ENCODE measurements at regions not wholly inside any gene's neighbourhood (a gene's known extent, or its start where the extent isn't known, plus 50 kb on each side); places are given as distances from the start of the nearest gene placed in this dataset.
"Not testable (repeated sequence)": the region's sequence is repeated elsewhere in the genome, so short reads cannot be mapped to it uniquely, and the experiment has no call there.

GRCh38 chr1:244271691-244272308, 179.9 kb downstream of the ADSS2 start:
- DNase-seq: no peak

- DNase-seq: peak; percentile 78
Observed at GRCh38 chr1:244272471-244273261, 179.0 kb downstream of the ADSS2 start.

GRCh38 chr1:244273262-244273844, 178.4 kb downstream of the ADSS2 start:
- DNase-seq: no peak

GRCh38 chr1:244273845-244274619, 177.7 kb downstream of the ADSS2 start:
- peak; percentile 29 for DNase-seq

- no peak for DNase-seq
Observed at GRCh38 chr1:244276646-244277045, 175.1 kb downstream of the ADSS2 start.

- no peak for DNase-seq
Observed at GRCh38 chr1:244280201-244280600, 171.5 kb downstream of the ADSS2 start.

- no peak for DNase-seq
Observed at GRCh38 chr1:244280859-244281258, 170.8 kb downstream of the ADSS2 start.

- DNase-seq: no peak
Observed at GRCh38 chr1:244283772-244284171, 167.9 kb downstream of the ADSS2 start.

- DNase-seq: no peak
Observed at GRCh38 chr1:244284641-244285156, 167.0 kb downstream of the ADSS2 start.

GRCh38 chr1:244286341-244286740, 165.4 kb downstream of the ADSS2 start:
- DNase-seq: no peak

GRCh38 chr1:244287726-244288125, 164.0 kb downstream of the ADSS2 start:
- DNase-seq: no peak

- DNase-seq: no peak
Observed at GRCh38 chr1:244288663-244289062, 163.0 kb downstream of the ADSS2 start.

- DNase-seq: no peak
Observed at GRCh38 chr1:244289991-244290785, 161.5 kb downstream of the ADSS2 start.

- DNase-seq: no peak
Observed at GRCh38 chr1:244291236-244292201, 160.2 kb downstream of the ADSS2 start.

GRCh38 chr1:244294599-244295224, 157.0 kb downstream of the ADSS2 start:
- DNase-seq: no peak

- DNase-seq: no peak
Observed at GRCh38 chr1:244296003-244296402, 155.7 kb downstream of the ADSS2 start.

- DNase-seq: no peak
Observed at GRCh38 chr1:244296447-244296846, 155.3 kb downstream of the ADSS2 start.

- DNase-seq: no peak
Observed at GRCh38 chr1:244297087-244297486, 154.6 kb downstream of the ADSS2 start.

GRCh38 chr1:244297616-244298015, 154.1 kb downstream of the ADSS2 start:
- no peak for DNase-seq

GRCh38 chr1:244300029-244300375, 151.7 kb downstream of the ADSS2 start:
- not testable (repeated sequence) for DNase-seq
